B cell (primary cell): ENCODE measurements at regions not wholly inside any gene's neighbourhood (a gene's known extent, or its start where the extent isn't known, plus 50 kb on each side); places are given as distances from the start of the nearest gene placed in this dataset.
A peak's percentile ranks its signal among the peaks of the same experiment; 100 is the strongest.

ENCODE experiments used
- ATAC-seq: fragments of 200-7000 bp; cut with Tn5 transposase; one replicate; pipeline ENCODE4 v1.10.0; 2021; ENCODE audit warnings: low read depth, mild to moderate bottlenecking, moderate number of reproducible peaks, moderate library complexity
- CTCF ChIA-PET: fragments of 350-600 bp; sonication (Branson Sonifier 250); formaldehyde crosslinking; loops from one replicate; lab custom pipeline; 2021; ENCODE audit warnings: antibody characterized with exemption, inconsistent platforms; lab: Charles Lee
- POLR2A ChIA-PET: fragments of 350-600 bp; sonication (Branson Sonifier 250); formaldehyde crosslinking; loops from one replicate; lab custom pipeline; 2021; ENCODE audit warnings: antibody characterized with exemption; lab: Charles Lee
- DNase-seq: peaks from one replicate; pipeline ENCODE4 v3.0.0; 2013
- H2AFZ ChIP-seq: 2 replicates; pipeline ENCODE4 v1.6.1; 2012; ENCODE audit warnings: mild to moderate bottlenecking, low read depth, low read length; ENCODE audit not compliant: insufficient read depth, poor library complexity, severe bottlenecking
- H3K27ac ChIP-seq, 2 donors: 1 replicate in 1 of 2; 2 replicates in 1 of 2; pipeline ENCODE4 v1.5.1; 2012 to 2013; ENCODE audit warnings: low read length in 2 of 2, mild to moderate bottlenecking in 2 of 2, moderate library complexity in 1 of 2
- H3K27me3 ChIP-seq, 4 experiments: fragments of 200-600 bp in 1 of 4; sonication (generic) in 1 of 4; replicated peaks in 1 of 4; 1 replicate in 2 of 4; 2 replicates in 2 of 4; pipeline versions ENCODE4 v1.6.1 to v1.7.0; 2013 to 2016; ENCODE audit warnings: low read length in 3 of 4, mild to moderate bottlenecking in 2 of 4, mixed read lengths in 1 of 4, moderate library complexity in 1 of 4; ENCODE audit not compliant: insufficient read depth in 4 of 4, control insufficient read depth in 3 of 4; ENCODE audit errors: control extremely low read depth in 1 of 4
- H3K36me3 ChIP-seq, 2 experiments: replicated peaks in 1 of 2; 1 replicate in 1 of 2; 2 replicates in 1 of 2; pipeline versions ENCODE4 v1.6.1 to v1.7.1; 2013; ENCODE audit warnings: low read length in 1 of 2; ENCODE audit not compliant: insufficient read depth in 2 of 2, control insufficient read depth in 1 of 2; ENCODE audit errors: control extremely low read depth in 1 of 2, extremely low read depth in 1 of 2
- H3K4me1 ChIP-seq, 2 donors: fragments of 200-600 bp in 1 of 2; sonication (generic) in 1 of 2; 1 replicate in 1 of 2; 2 replicates in 1 of 2; pipeline versions ENCODE4 v1.5.1 to v1.6.1; 2013 to 2017; ENCODE audit warnings: low read length in 2 of 2; ENCODE audit not compliant: control insufficient read depth in 2 of 2, insufficient read depth in 2 of 2
- H3K4me2 ChIP-seq: replicated peaks from 2 replicates; pipeline ENCODE3; 2012; ENCODE audit warnings: mild to moderate bottlenecking, low read depth, low read length; ENCODE audit not compliant: poor library complexity, severe bottlenecking
- H3K4me3 ChIP-seq, 5 experiments: fragments of 200-600 bp in 1 of 5; sonication (generic) in 1 of 5; 1 replicate in 3 of 5; 2 replicates in 2 of 5; pipeline versions ENCODE4 v1.5.1 to v1.7.0; 2011 to 2016; ENCODE audit warnings: low read length in 4 of 5, mild to moderate bottlenecking in 4 of 5, low read depth in 2 of 5, control low read depth in 1 of 5, moderate library complexity in 1 of 5; ENCODE audit not compliant: insufficient read depth in 1 of 5; ENCODE audit errors: control extremely low read depth in 1 of 5, extremely low read depth in 1 of 5
- H3K79me2 ChIP-seq: fragments of 200-600 bp; sonication (generic); one replicate; pipeline ENCODE4 v1.6.0; 2016; ENCODE audit warnings: low read length; ENCODE audit not compliant: control insufficient read depth, insufficient read depth
- H3K9ac ChIP-seq: fragments of 200-600 bp; sonication (generic); 2 replicates; pipeline ENCODE4 v1.6.1; 2017; ENCODE audit warnings: mild to moderate bottlenecking, low read length, moderate library complexity
- H3K9me3 ChIP-seq, 3 donors: one replicate each; pipeline versions ENCODE4 v1.6.1 to v1.7.1; 2013; ENCODE audit warnings: low read length in 2 of 3; ENCODE audit not compliant: control insufficient read depth in 2 of 3, insufficient read depth in 1 of 3; ENCODE audit errors: control extremely low read depth in 1 of 3
- H4K20me1 ChIP-seq: 2 replicates; pipeline ENCODE4 v1.6.0; 2012; ENCODE audit warnings: mild to moderate bottlenecking, low read length; ENCODE audit not compliant: insufficient read depth, control insufficient read depth, poor library complexity, severe bottlenecking
- H3K27ac Mint-ChIP-seq: one replicate; pipeline ENCODE4 v1.8.0; 2021; ENCODE audit warnings: mixed read lengths
- H3K27me3 Mint-ChIP-seq: one replicate; pipeline ENCODE4 v1.8.0; 2021; ENCODE audit warnings: mixed read lengths
- H3K4me1 Mint-ChIP-seq: one replicate; pipeline ENCODE4 v1.8.0; 2021; ENCODE audit warnings: mixed read lengths
- H3K4me3 Mint-ChIP-seq: one replicate; pipeline ENCODE4 v1.8.0; 2021; ENCODE audit warnings: mixed read lengths
- H3K9me3 Mint-ChIP-seq: one replicate; pipeline ENCODE4 v1.8.0; 2022; ENCODE audit warnings: mixed read lengths; ENCODE audit not compliant: insufficient read depth
- CTCF ChIP-seq: fragments of 200-600 bp; IDR thresholded peaks from one replicate; pipeline ENCODE4 v1.8.0; 2022; ENCODE audit warnings: antibody characterized with exemption, mild to moderate bottlenecking
- EZH2 ChIP-seq: IDR thresholded peaks from 2 replicates; pipeline ENCODE4 v1.6.1; 2012; ENCODE audit warnings: borderline replicate concordance, low read depth, mild to moderate bottlenecking, moderate library complexity, low read length; ENCODE audit not compliant: insufficient read depth, poor library complexity, severe bottlenecking
- WGBS: methylation state at CpG from one replicate; pipeline ENCODE4 v1.1.5; 2013; ENCODE audit warnings: missing lambda C conversion rate; ENCODE audit not compliant: insufficient coverage; 5-methylcytosine and 5-hydroxymethylcytosine counted together
- intact Hi-C: fragments of 100-400 bp; cut with micrococcal nuclease; formaldehyde crosslinking; loops from one replicate; pipeline ENCODE4 v1.10.0; 2022

- H3K79me2 ChIP-seq = no peaks in the 10 kb centered on the region
- 80% methylated on average over 5 of the region's 5 CpGs for WGBS
Measured at GRCh38 chr20:57801581-57801980, 91.8 kb upstream of the PMEPA1 start.

DNA sequence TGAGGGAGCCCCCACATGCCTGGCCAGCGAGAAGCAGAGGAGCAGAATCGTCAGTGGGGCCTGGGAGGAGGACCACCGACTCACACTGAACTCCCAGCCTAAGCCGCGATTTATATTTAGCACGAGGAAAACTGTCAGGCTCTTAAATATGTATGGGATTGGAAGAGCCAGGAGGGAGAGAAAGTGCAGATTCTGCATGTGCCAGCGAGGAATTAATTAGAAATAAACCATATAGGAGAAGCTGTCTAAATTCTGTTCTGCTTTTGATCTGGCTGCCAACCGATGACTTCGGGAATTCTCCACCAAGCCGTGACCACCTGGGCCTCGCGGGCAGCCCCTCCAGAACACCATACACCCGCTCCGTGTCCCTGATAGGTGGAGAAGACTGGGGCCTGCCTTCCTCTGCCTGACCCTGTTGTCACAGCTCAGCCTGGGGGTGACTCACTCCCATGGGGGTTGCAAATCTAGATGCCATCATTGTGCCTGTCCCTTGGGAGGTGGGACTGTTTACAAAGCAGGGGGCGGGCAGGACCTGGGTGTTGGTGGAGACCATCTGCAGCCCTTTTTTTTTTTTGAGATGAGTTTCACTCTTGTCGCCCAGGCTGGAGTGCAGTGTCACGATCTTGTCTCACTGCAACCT is 91.1 kb upstream of the PMEPA1 start:
- H3K9me3 Mint-ChIP-seq = no peaks in the 10 kb centered on the region
- no peak overlapping the region for H3K4me2 ChIP-seq

More at GRCh38 chr20:57801581-57801980, 91.8 kb upstream of the PMEPA1 start:
- CTCF ChIA-PET = no interaction called here
- H4K20me1 ChIP-seq = no peaks in the 10 kb centered on the region
- H3K27me3 Mint-ChIP-seq = peaks cover 19% of the 10 kb centered on the region
- H3K4me2 ChIP-seq = no peak overlapping the region
- no peak overlapping the region for H3K4me3 ChIP-seq
- H3K27ac Mint-ChIP-seq = no peak overlapping the region
- H3K4me1 ChIP-seq = no peaks in the 10 kb centered on the region
- DNase-seq (no peak), ATAC-seq (no peak)
- intact Hi-C loops = no loop called here
- TF ChIP-seq CTCF (no peak), EZH2 (no peak)
- H3K27ac ChIP-seq = no peak overlapping the region
- H3K36me3 ChIP-seq = no peaks in the 10 kb centered on the region
- H3K27me3 ChIP-seq = no peaks in the 10 kb centered on the region
- no peak overlapping the region for H2AFZ ChIP-seq
- H3K4me3 Mint-ChIP-seq = no peak overlapping the region
- H3K4me1 Mint-ChIP-seq = no peaks in the 10 kb centered on the region
- no peaks in the 10 kb centered on the region for H3K9me3 ChIP-seq
- no peaks in the 10 kb centered on the region for H3K9me3 Mint-ChIP-seq
- POLR2A ChIA-PET = no interaction called here
- no peak overlapping the region for H3K9ac ChIP-seq

More for the DNA sequence above, 91.1 kb upstream of the PMEPA1 start:
- ATAC-seq (peak; percentile 61), DNase-seq (no peak)
- no peak for TF ChIP-seq EZH2
- TF ChIP-seq CTCF = no peak
- intact Hi-C loops = no loop called here
- H3K27me3 ChIP-seq = no peaks in the 10 kb centered on the region
- Mint-ChIP-seq H3K4me1 (no peaks in the 10 kb centered on the region), H3K27me3 (peaks cover 19% of the 10 kb centered on the region), H3K4me3 (no peak overlapping the region), H3K27ac (no peak overlapping the region)
- H4K20me1 ChIP-seq = no peaks in the 10 kb centered on the region
- no peak overlapping the region for H3K4me3 ChIP-seq
- CTCF ChIA-PET = no interaction called here
- POLR2A ChIA-PET = no interaction called here
- no peaks in the 10 kb centered on the region for H3K4me1 ChIP-seq
- H3K27ac ChIP-seq = no peak overlapping the region
- no peaks in the 10 kb centered on the region for H3K36me3 ChIP-seq
- no peak overlapping the region for H2AFZ ChIP-seq
- 96% methylated on average over 12 of the region's 17 CpGs for WGBS
- no peaks in the 10 kb centered on the region for H3K79me2 ChIP-seq
- no peaks in the 10 kb centered on the region for H3K9me3 ChIP-seq
- H3K9ac ChIP-seq = no peak overlapping the region
